Pancreas (tissue), 10 donors: ENCODE measurements at regions not wholly inside any gene's neighbourhood (a gene's known extent, or its start where the extent isn't known, plus 50 kb on each side); places are given as distances from the start of the nearest gene placed in this dataset.

ENCODE experiments used
- ATAC-seq, 4 donors: fragments of 200-7000 bp; cut with Tn5 transposase; one replicate each; pipeline versions ENCODE4 v1.8.0 to v1.9.1; 2020; ENCODE audit warnings: mild to moderate bottlenecking in 4 of 4, moderate library complexity in 4 of 4
- DNase-seq, 6 donors: peaks; one replicate each; pipeline ENCODE4 v3.0.0-alpha.2; 2020
- FAIRE-seq: peaks from 2 replicates; lab custom pipeline; 2012; peaks lifted over from hg19 to GRCh38; lab: Jason Lieb, UNC
- H3K27ac ChIP-seq, 4 donors: fragments of 200-600 bp; sonication (generic); 1 replicate in 3 of 4; 2 replicates in 1 of 4; pipeline versions ENCODE4 v1.5.0 to v1.8.0; 2020
- H3K27me3 ChIP-seq, 4 donors: fragments of 200-600 bp; one replicate each; pipeline ENCODE4 v1.8.0; 2021
- H3K36me3 ChIP-seq, 3 donors: fragments of 200-600 bp; sonication (generic) in 1 of 3; one replicate each; pipeline versions ENCODE4 v1.5.0 to v1.8.0; 2020 to 2021
- H3K4me1 ChIP-seq, 3 donors: fragments of 200-600 bp; one replicate each; pipeline ENCODE4 v1.8.0; 2021
- H3K4me3 ChIP-seq, 4 donors: fragments of 200-600 bp; sonication (generic) in 2 of 4; one replicate each; pipeline versions ENCODE4 v1.5.0 to v1.8.0; 2020 to 2021
- H3K9me3 ChIP-seq, 4 donors: fragments of 200-600 bp; one replicate each; pipeline ENCODE4 v1.8.0; 2021
- CTCF ChIP-seq, 4 donors: fragments of 200-600 bp; sonication (generic) in 3 of 4; IDR thresholded peaks; one replicate each; pipeline versions ENCODE4 v1.5.0 to v1.8.0; 2021; ENCODE audit warnings: antibody characterized with exemption in 4 of 4
- WGBS, 2 donors: extraction: QIAGEN DNeasy Blood & Tissue Kit; methylation state at CpG; one replicate each; pipeline ENCODE4 v1.1.7; 2013; 5-methylcytosine and 5-hydroxymethylcytosine counted together
- intact Hi-C, 3 donors: fragments of 100-400 bp; cut with DNase I; formaldehyde crosslinking; loops; one replicate each; pipeline versions ENCODE4 v1.11.1 to v1.14.2; 2022
- donor health status: healthy with polysubstance abuse.
- donor health status: DM: no; HTN: no; CAD: no; lungs with moderate emphysema.
- donor health status: DM: no; HTN: no; CAD: no.
- donor health status: control.
- donor health status: control.
- donor health status: Bipolar disorder and iron deficiency.
- donor health status: DM: yes; HTN: yes; CAD: no.
- donor health status: DM: no; HTN: no; CAD: no.
- donor health status: DM: no; HTN: no; CAD: no.
- donor health status: DM: yes; HTN: yes; CAD: no.

- DNase-seq (no peak), FAIRE-seq (no peak), ATAC-seq (no peak)
- Histone ChIP-seq H3K27me3 (no peaks in the 10 kb centered on the region), H3K27ac (no peak overlapping the region), H3K36me3 (no peaks in the 10 kb centered on the region), H3K4me3 (no peak overlapping the region), H3K4me1 (no peaks in the 10 kb centered on the region), H3K9me3 (no peaks in the 10 kb centered on the region)
- intact Hi-C loops: no loop called here
- TF ChIP-seq CTCF (IDR thresholded peaks at IDR 0.05): no peak
- WGBS, 2 donors: 91 to 92% methylated on average over 1 of the region's 1 CpG
Measured at GRCh38 chr3:164851905-164852304, 226.4 kb downstream of the SI start.

- intact Hi-C loops: no loop called here
- Histone ChIP-seq H3K36me3 (no peaks in the 10 kb centered on the region), H3K27me3 (no peaks in the 10 kb centered on the region), H3K9me3 (no peaks in the 10 kb centered on the region), H3K4me1 (no peaks in the 10 kb centered on the region), H3K4me3 (no peak overlapping the region), H3K27ac (no peak overlapping the region)
- ATAC-seq: no peak
- 91 to 93% methylated on average over 3 of the region's 3 CpGs for WGBS, 2 donors
- DNase-seq: no peak
- FAIRE-seq: no peak
- TF ChIP-seq CTCF (IDR thresholded peaks at IDR 0.05): no peak
Measured at GRCh38 chr3:164851204-164851603, 227.1 kb downstream of the SI start.

- Histone ChIP-seq H3K9me3 (no peaks in the 10 kb centered on the region), H3K27me3 (no peaks in the 10 kb centered on the region), H3K27ac (no peak overlapping the region), H3K4me1 (no peaks in the 10 kb centered on the region), H3K4me3 (no peak overlapping the region), H3K36me3 (no peaks in the 10 kb centered on the region)
- intact Hi-C loops: no loop called here
- no peak for TF ChIP-seq CTCF (IDR thresholded peaks at IDR 0.05)
- DNase-seq: no peak
- no peak for FAIRE-seq
- no peak for ATAC-seq
- WGBS, 2 donors: 73 to 77% methylated on average over 4 of the region's 4 CpGs
Measured at GRCh38 chr3:164848923-164849322, 229.4 kb downstream of the SI start.

- ATAC-seq: no peak
- no peak for FAIRE-seq
- H3K27ac ChIP-seq: no peak overlapping the region
- no peak overlapping the region for H3K4me3 ChIP-seq
- no peak for DNase-seq
- no peak for TF ChIP-seq CTCF (IDR thresholded peaks at IDR 0.05)
- H3K4me1 ChIP-seq: no peaks in the 10 kb centered on the region
- intact Hi-C loops: no loop called here
- WGBS, 2 donors: 91% methylated on average over 2 of the region's 2 CpGs
- no peaks in the 10 kb centered on the region for H3K9me3 ChIP-seq
- no peaks in the 10 kb centered on the region for H3K36me3 ChIP-seq
- no peaks in the 10 kb centered on the region for H3K27me3 ChIP-seq
Measured at GRCh38 chr3:164845739-164846138, 232.6 kb downstream of the SI start.

GRCh38 chr3:164832216-164832615, 246.1 kb downstream of the SI start:
- WGBS, 2 donors: 50 to 66% methylated on average over 5 of the region's 5 CpGs
- Histone ChIP-seq H3K4me1 (no peaks in the 10 kb centered on the region), H3K27me3 (no peaks in the 10 kb centered on the region), H3K27ac (no peak overlapping the region), H3K9me3 (no peaks in the 10 kb centered on the region), H3K36me3 (no peaks in the 10 kb centered on the region), H3K4me3 (no peak overlapping the region)
- intact Hi-C loops: no loop called here
- TF ChIP-seq CTCF (IDR thresholded peaks at IDR 0.05): no peak
- no peak for FAIRE-seq
- no peak for DNase-seq
- no peak for ATAC-seq
